SK-N-SH (cell line): ENCODE measurements at regions not wholly inside any gene's neighbourhood (a gene's known extent, or its start where the extent isn't known, plus 50 kb on each side); places are given as distances from the start of the nearest gene placed in this dataset.

Experiments
- CTCF ChIA-PET: fragments of 300-600, 350-600 bp; formaldehyde crosslinking; extraction: SDS; loops from one replicate; lab custom pipeline; 2021; lab: Yijun Ruan, JAX
- POLR2A ChIA-PET: fragments of 350-600 bp; sonication (Branson Sonifier 250); formaldehyde crosslinking; extraction: SDS; loops from one replicate; lab custom pipeline; 2020; ENCODE audit warnings: antibody characterized with exemption, inconsistent platforms; lab: Yijun Ruan, JAX
- DNase-seq: peaks from one replicate; pipeline ENCODE4 v3.0.0; 2012
- H2AFZ ChIP-seq: fragments of 200-600 bp; sonication (generic); 2 replicates; pipeline ENCODE4 v1.8.1; 2016; ENCODE audit warnings: antibody characterized with exemption, mild to moderate bottlenecking, low read depth
- H3F3A ChIP-seq: fragments of 200-600 bp; sonication (generic); replicated peaks from 2 replicates; pipeline ENCODE3; 2016; ENCODE audit warnings: antibody characterized with exemption, mild to moderate bottlenecking; ENCODE audit not compliant: insufficient read depth
- H3K27ac ChIP-seq, 2 experiments: fragments of 200-500 bp in 1 of 2; fragments of 200-600 bp in 1 of 2; sonication (Bioruptor generic) in 1 of 2; sonication (generic), shearing (Covaris generic) in 1 of 2; 2 replicates each; pipeline versions ENCODE4 v1.5.1 to v1.6.1; 2014 to 2016; ENCODE audit warnings: low read depth in 2 of 2, inconsistent platforms in 1 of 2, low read length in 1 of 2, mild to moderate bottlenecking in 1 of 2, mixed read lengths in 1 of 2
- H3K27me3 ChIP-seq: fragments of 200-600 bp; sonication (generic), shearing (Covaris generic); 2 replicates; pipeline ENCODE4 v1.6.1; 2016; ENCODE audit warnings: mixed run types; ENCODE audit not compliant: insufficient read depth
- H3K36me3 ChIP-seq, 2 experiments: fragments of 200-500 bp in 1 of 2; fragments of 200-600 bp in 1 of 2; sonication (Bioruptor generic) in 1 of 2; sonication (generic) in 1 of 2; replicated peaks in 1 of 2; 2 replicates each; pipeline versions ENCODE3 to v1.5.1; 2014 to 2016; ENCODE audit warnings: low read length in 1 of 2, mild to moderate bottlenecking in 1 of 2; ENCODE audit not compliant: insufficient read depth in 2 of 2, control insufficient read depth in 1 of 2
- H3K4me1 ChIP-seq, 2 experiments: fragments of 200-500 bp in 1 of 2; fragments of 200-600 bp in 1 of 2; sonication (Bioruptor generic) in 1 of 2; sonication (generic), shearing (Covaris generic) in 1 of 2; 2 replicates each; pipeline versions ENCODE4 v1.5.1 to v1.6.1; 2014 to 2016; ENCODE audit warnings: low read depth in 1 of 2, low read length in 1 of 2, mixed run types in 1 of 2; ENCODE audit not compliant: insufficient read depth in 2 of 2, control insufficient read depth in 1 of 2
- H3K4me2 ChIP-seq: fragments of 200-600 bp; sonication (generic), shearing (Covaris generic); 2 replicates; pipeline ENCODE4 v1.6.1; 2017; ENCODE audit warnings: mixed run types
- H3K4me3 ChIP-seq, 2 experiments: fragments of 200-500 bp in 1 of 2; fragments of 200-600 bp in 1 of 2; sonication (Bioruptor generic) in 1 of 2; sonication (generic), shearing (Covaris generic) in 1 of 2; 2 replicates each; pipeline versions ENCODE4 v1.5.1 to v1.8.1; 2014 to 2016; ENCODE audit warnings: low read depth in 2 of 2, inconsistent platforms in 1 of 2, low read length in 1 of 2, mild to moderate bottlenecking in 1 of 2, mixed read lengths in 1 of 2, moderate library complexity in 1 of 2
- H3K79me2 ChIP-seq: fragments of 200-600 bp; sonication (generic); 2 replicates; pipeline ENCODE4 v1.8.1; 2017; ENCODE audit warnings: mild to moderate bottlenecking; ENCODE audit not compliant: insufficient read depth
- H3K9ac ChIP-seq: fragments of 200-600 bp; sonication (generic); 2 replicates; pipeline ENCODE4 v1.6.1; 2017; ENCODE audit warnings: mixed run types
- H3K9me2 ChIP-seq: fragments of 200-600 bp; sonication (generic); 2 replicates; pipeline ENCODE4 v1.6.1; 2017; ENCODE audit warnings: mixed run types
- H3K9me3 ChIP-seq: fragments of 200-600 bp; sonication (generic); 2 replicates; pipeline ENCODE4 v1.6.1; 2017; ENCODE audit warnings: mixed run types, mild to moderate bottlenecking, moderate library complexity
- H4K20me1 ChIP-seq: fragments of 200-600 bp; sonication (generic); 2 replicates; pipeline ENCODE4 v1.6.1; 2017; ENCODE audit warnings: mild to moderate bottlenecking, mixed run types; ENCODE audit not compliant: insufficient read depth
- CHD2 ChIP-seq: fragments of 150-350 bp; IDR thresholded peaks from 2 replicates; pipeline ENCODE4 v1.6.1; 2018; ENCODE audit warnings: low read length; ENCODE audit not compliant: partially characterized antibody
- EZH2phosphoT487 ChIP-seq: fragments of 200-600 bp; sonication (generic); IDR thresholded peaks from 2 replicates; pipeline ENCODE4 v1.6.1; 2017; ENCODE audit warnings: low read depth, mixed run types, mild to moderate bottlenecking, antibody characterized with exemption, moderate library complexity, borderline replicate concordance
- FOXJ3 ChIP-seq: sonication (generic); formaldehyde crosslinking; IDR thresholded peaks from 2 replicates; pipeline ENCODE4 v1.5.1; 2020; ENCODE audit warnings: mild to moderate bottlenecking, missing genetic modification reagents
- JUND ChIP-seq: IDR thresholded peaks from 2 replicates; pipeline ENCODE4 v1.4.0; 2012
- NFIC ChIP-seq: IDR thresholded peaks from 2 replicates; pipeline ENCODE4 v1.4.0; 2012; ENCODE audit warnings: borderline replicate concordance
- NRF1 ChIP-seq: IDR thresholded peaks from 2 replicates; pipeline ENCODE4 v1.6.1; 2012; ENCODE audit warnings: low read depth, mild to moderate bottlenecking, low read length
- RAD21 ChIP-seq: IDR thresholded peaks from 2 replicates; pipeline ENCODE4 v1.6.1; 2012; ENCODE audit warnings: mild to moderate bottlenecking, low read length
- RFX5 ChIP-seq: IDR thresholded peaks from 2 replicates; pipeline ENCODE4 v1.6.1; 2012; ENCODE audit warnings: mild to moderate bottlenecking, improper control_type of control experiment, low read length
- SMC3 ChIP-seq: IDR thresholded peaks from 2 replicates; pipeline ENCODE4 v1.6.1; 2012; ENCODE audit warnings: low read depth, low read length, improper control_type of control experiment
- TAF1 ChIP-seq: IDR thresholded peaks from 2 replicates; pipeline ENCODE4 v1.6.1; 2012; ENCODE audit warnings: low read depth, mild to moderate bottlenecking, low read length, moderate library complexity, borderline replicate concordance
- YY1 ChIP-seq: IDR thresholded peaks from 2 replicates; pipeline ENCODE4 v1.4.0; 2012; ENCODE audit warnings: low read depth, mild to moderate bottlenecking
- WGBS: methylation state at CpG from one replicate; pipeline ENCODE4 v1.1.6; 2017; ENCODE audit warnings: low lambda C conversion rate; 5-methylcytosine and 5-hydroxymethylcytosine counted together
- TF ChIP-seq, protein P1 (sequence below): IDR thresholded peaks from 2 replicates; pipeline ENCODE4 v1.4.0; 2012; ENCODE audit warnings: low read depth, borderline replicate concordance
- TF ChIP-seq, protein P2 (sequence below): fragments of 200-600 bp; sonication (generic); IDR thresholded peaks from 2 replicates; pipeline ENCODE4 v1.6.1; 2017; ENCODE audit warnings: antibody characterized with exemption, mild to moderate bottlenecking, moderate library complexity
- TF ChIP-seq, protein P3 (sequence below): fragments of 150-350 bp; IDR thresholded peaks from 2 replicates; pipeline ENCODE4 v1.6.1; 2017; ENCODE audit warnings: antibody characterized with exemption, low read length, low read depth, borderline replicate concordance
- TF ChIP-seq, protein P4 (sequence below): IDR thresholded peaks from 2 replicates; pipeline ENCODE4; 2012
- TF ChIP-seq, protein P5 (sequence below): IDR thresholded peaks from 2 replicates; pipeline ENCODE4 v1.4.0; 2012; ENCODE audit warnings: low read depth, borderline replicate concordance

DNA sequence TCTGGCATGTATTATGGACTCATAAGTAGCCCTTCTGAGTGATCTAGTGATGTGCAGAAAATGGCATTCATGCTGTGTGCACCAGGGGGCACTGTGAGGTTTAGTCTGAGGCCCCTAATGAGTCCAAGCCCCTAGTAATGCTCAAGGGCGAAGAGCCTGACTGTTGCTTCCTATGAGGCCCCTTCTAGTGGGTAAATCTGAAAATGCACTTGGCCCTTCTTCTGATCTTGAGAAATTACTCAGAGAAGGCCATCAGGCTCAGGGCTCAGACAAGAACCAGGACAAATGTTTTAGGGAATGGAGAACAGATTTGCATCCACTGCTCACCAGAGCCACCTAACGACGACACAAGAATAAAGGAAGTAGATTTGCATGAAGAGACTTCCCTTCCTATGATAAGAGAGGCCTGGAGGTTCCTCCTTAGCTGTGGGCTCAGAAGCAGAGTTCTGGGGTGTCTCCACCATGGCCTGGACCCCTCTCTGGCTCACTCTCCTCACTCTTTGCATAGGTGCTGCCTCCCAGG lies 75.8 kb downstream of the GGTLC2 start:
- H4K20me1 ChIP-seq, result no peaks in the 10 kb centered on the region
- peak overlapping the region in 1 of 2 experiments; percentile 25; a peak in 1 of 4 replicates for H3K4me3 ChIP-seq
- no peak overlapping the region for H2AFZ ChIP-seq
- DNase-seq, result peak; percentile 38
- no peaks in the 10 kb centered on the region for H3K4me1 ChIP-seq
- H3K79me2 ChIP-seq, result no peaks in the 10 kb centered on the region
- no peak overlapping the region for H3K9ac ChIP-seq
- H3F3A ChIP-seq, result no peaks in the 10 kb centered on the region
- TF ChIP-seq NFIC, result no peak
- no peak for TF ChIP-seq CHD2
- peak; percentile 11; the same call in 1 of the 2 replicates for TF ChIP-seq SMC3
- TF ChIP-seq, protein P1, sequence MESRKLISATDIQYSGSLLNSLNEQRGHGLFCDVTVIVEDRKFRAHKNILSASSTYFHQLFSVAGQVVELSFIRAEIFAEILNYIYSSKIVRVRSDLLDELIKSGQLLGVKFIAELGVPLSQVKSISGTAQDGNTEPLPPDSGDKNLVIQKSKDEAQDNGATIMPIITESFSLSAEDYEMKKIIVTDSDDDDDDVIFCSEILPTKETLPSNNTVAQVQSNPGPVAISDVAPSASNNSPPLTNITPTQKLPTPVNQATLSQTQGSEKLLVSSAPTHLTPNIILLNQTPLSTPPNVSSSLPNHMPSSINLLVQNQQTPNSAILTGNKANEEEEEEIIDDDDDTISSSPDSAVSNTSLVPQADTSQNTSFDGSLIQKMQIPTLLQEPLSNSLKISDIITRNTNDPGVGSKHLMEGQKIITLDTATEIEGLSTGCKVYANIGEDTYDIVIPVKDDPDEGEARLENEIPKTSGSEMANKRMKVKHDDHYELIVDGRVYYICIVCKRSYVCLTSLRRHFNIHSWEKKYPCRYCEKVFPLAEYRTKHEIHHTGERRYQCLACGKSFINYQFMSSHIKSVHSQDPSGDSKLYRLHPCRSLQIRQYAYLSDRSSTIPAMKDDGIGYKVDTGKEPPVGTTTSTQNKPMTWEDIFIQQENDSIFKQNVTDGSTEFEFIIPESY, result no peak
- TF ChIP-seq, protein P2, sequence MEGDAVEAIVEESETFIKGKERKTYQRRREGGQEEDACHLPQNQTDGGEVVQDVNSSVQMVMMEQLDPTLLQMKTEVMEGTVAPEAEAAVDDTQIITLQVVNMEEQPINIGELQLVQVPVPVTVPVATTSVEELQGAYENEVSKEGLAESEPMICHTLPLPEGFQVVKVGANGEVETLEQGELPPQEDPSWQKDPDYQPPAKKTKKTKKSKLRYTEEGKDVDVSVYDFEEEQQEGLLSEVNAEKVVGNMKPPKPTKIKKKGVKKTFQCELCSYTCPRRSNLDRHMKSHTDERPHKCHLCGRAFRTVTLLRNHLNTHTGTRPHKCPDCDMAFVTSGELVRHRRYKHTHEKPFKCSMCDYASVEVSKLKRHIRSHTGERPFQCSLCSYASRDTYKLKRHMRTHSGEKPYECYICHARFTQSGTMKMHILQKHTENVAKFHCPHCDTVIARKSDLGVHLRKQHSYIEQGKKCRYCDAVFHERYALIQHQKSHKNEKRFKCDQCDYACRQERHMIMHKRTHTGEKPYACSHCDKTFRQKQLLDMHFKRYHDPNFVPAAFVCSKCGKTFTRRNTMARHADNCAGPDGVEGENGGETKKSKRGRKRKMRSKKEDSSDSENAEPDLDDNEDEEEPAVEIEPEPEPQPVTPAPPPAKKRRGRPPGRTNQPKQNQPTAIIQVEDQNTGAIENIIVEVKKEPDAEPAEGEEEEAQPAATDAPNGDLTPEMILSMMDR, result peak; percentile 57
- TF ChIP-seq, protein P3, sequence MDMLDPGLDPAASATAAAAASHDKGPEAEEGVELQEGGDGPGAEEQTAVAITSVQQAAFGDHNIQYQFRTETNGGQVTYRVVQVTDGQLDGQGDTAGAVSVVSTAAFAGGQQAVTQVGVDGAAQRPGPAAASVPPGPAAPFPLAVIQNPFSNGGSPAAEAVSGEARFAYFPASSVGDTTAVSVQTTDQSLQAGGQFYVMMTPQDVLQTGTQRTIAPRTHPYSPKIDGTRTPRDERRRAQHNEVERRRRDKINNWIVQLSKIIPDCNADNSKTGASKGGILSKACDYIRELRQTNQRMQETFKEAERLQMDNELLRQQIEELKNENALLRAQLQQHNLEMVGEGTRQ, result no peak
- no peak for TF ChIP-seq FOXJ3 (CRISPR knock-in tag)
- TF ChIP-seq RAD21, result peak; percentile 30; the same call in 1 of the 2 replicates
- ChIA-PET POLR2A (no interaction called here), CTCF (interaction anchor here (0.7 to 1.4 kb wide), 7 partner anchors 10 to 256 kb away, joined by 3 to 6 read pairs (median 3); no protein-coding TSS in a partner anchor)
- no peaks in the 10 kb centered on the region for H3K9me2 ChIP-seq
- no peaks in the 10 kb centered on the region for H3K36me3 ChIP-seq
- no peak overlapping the region for H3K27ac ChIP-seq
- H3K4me2 ChIP-seq, result no peak overlapping the region
- H3K9me3 ChIP-seq, result no peaks in the 10 kb centered on the region
- H3K27me3 ChIP-seq, result no peaks in the 10 kb centered on the region; the same call in 1 of the 2 replicates
- WGBS, result 65% methylated on average over 3 of the region's 3 CpGs

DNA sequence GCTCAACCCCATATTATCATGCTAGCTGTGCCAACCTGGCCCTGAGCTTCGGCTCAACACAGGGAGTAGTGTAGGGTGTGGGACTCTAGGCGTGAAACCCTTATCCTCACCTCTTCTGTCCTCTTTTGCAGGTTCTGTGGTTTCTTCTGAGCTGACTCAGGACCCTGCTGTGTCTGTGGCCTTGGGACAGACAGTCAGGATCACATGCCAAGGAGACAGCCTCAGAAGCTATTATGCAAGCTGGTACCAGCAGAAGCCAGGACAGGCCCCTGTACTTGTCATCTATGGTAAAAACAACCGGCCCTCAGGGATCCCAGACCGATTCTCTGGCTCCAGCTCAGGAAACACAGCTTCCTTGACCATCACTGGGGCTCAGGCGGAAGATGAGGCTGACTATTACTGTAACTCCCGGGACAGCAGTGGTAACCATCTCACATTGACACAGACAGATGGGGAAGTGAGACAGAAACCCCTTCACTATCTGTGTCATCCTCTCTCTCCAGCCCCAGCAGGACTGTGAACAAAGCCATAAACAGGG lies 76.4 kb downstream of the GGTLC2 start:
- no peaks in the 10 kb centered on the region for H3F3A ChIP-seq
- no peak for DNase-seq
- no peak overlapping the region for H2AFZ ChIP-seq
- H3K4me1 ChIP-seq, result no peaks in the 10 kb centered on the region
- H3K79me2 ChIP-seq, result no peaks in the 10 kb centered on the region
- no peaks in the 10 kb centered on the region for H4K20me1 ChIP-seq
- WGBS, result 33% methylated on average over 4 of the region's 6 CpGs
- POLR2A ChIA-PET, result no interaction called here
- H3K9me2 ChIP-seq, result no peaks in the 10 kb centered on the region
- H3K4me3 ChIP-seq, result no peak overlapping the region
- no peaks in the 10 kb centered on the region for H3K36me3 ChIP-seq
- H3K27me3 ChIP-seq, result no peaks in the 10 kb centered on the region; the same call in 1 of the 2 replicates
- no peak overlapping the region for H3K4me2 ChIP-seq
- CTCF ChIA-PET, result interaction anchor here (0.7 to 1.4 kb wide), 7 partner anchors 11 to 257 kb away, joined by 3 to 6 read pairs (median 3); no protein-coding TSS in a partner anchor
- H3K9ac ChIP-seq, result no peak overlapping the region
- H3K27ac ChIP-seq, result no peak overlapping the region
- no peaks in the 10 kb centered on the region for H3K9me3 ChIP-seq
- TF ChIP-seq JUND (no peak), TAF1 (no peak), EZH2phosphoT487 (no peak), RFX5 (no peak), YY1 (no peak), NRF1 (no peak), RAD21 (no peak)
- TF ChIP-seq, protein P2, result no peak
- TF ChIP-seq, protein P4, sequence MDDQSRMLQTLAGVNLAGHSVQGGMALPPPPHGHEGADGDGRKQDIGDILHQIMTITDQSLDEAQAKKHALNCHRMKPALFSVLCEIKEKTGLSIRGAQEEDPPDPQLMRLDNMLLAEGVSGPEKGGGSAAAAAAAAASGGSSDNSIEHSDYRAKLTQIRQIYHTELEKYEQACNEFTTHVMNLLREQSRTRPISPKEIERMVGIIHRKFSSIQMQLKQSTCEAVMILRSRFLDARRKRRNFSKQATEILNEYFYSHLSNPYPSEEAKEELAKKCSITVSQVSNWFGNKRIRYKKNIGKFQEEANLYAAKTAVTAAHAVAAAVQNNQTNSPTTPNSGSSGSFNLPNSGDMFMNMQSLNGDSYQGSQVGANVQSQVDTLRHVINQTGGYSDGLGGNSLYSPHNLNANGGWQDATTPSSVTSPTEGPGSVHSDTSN, result no peak
- TF ChIP-seq, protein P5, sequence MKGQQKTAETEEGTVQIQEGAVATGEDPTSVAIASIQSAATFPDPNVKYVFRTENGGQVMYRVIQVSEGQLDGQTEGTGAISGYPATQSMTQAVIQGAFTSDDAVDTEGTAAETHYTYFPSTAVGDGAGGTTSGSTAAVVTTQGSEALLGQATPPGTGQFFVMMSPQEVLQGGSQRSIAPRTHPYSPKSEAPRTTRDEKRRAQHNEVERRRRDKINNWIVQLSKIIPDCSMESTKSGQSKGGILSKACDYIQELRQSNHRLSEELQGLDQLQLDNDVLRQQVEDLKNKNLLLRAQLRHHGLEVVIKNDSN, result no peak
- TF ChIP-seq, protein P3, result no peak
